ENCODE measurements at regions not wholly inside any gene's neighbourhood (a gene's known extent, or its start where the extent isn't known, plus 50 kb on each side); places are given as distances from the start of the nearest gene placed in this dataset.

- TF ChIP-seq CTCF (IDR thresholded peaks at IDR 0.05) (no peak), POLR2A (IDR thresholded peaks at IDR 0.05) (no peak)
These were observed 221.9 kb upstream of the CDH4 start for GRCh38 chr20:61030130-61030529.

Data from lower leg skin (tissue), 3 donors.